Epithelial cell of esophagus (primary cell): ENCODE measurements at regions not wholly inside any gene's neighbourhood (a gene's known extent, or its start where the extent isn't known, plus 50 kb on each side); places are given as distances from the start of the nearest gene placed in this dataset.
A peak's percentile ranks its signal among the peaks of the same experiment; 100 is the strongest.

Source experiments
- DNase-seq: peaks from one replicate; pipeline ENCODE4 v3.0.0; 2010; ENCODE audit warnings: low read depth
- H3K4me3 ChIP-seq: 2 replicates; pipeline ENCODE4 v1.5.1; 2011; ENCODE audit warnings: mild to moderate bottlenecking, low read length, control low read depth
- CTCF ChIP-seq: IDR thresholded peaks from 2 replicates; pipeline ENCODE4 v1.5.1; 2011; ENCODE audit warnings: low read depth, mild to moderate bottlenecking, low read length, control low read depth, inconsistent platforms; ENCODE audit not compliant: insufficient read depth; ENCODE audit errors: missing control alignments

GRCh38 chr2:236971131-236971821 is 114.4 kb upstream of the COPS8 start:
- no peak for TF ChIP-seq CTCF
- DNase-seq: no peak
- no peak overlapping the region for H3K4me3 ChIP-seq

- no peak overlapping the region for H3K4me3 ChIP-seq
Measured at GRCh38 chr2:236971919-236972381, 113.7 kb upstream of the COPS8 start.

GRCh38 chr2:236972491-236973342 is 113.0 kb upstream of the COPS8 start:
- TF ChIP-seq CTCF: no peak
- no peak overlapping the region for H3K4me3 ChIP-seq
- peak; percentile 97 for DNase-seq

More at GRCh38 chr2:236971919-236972381, 113.7 kb upstream of the COPS8 start:
- no peak for TF ChIP-seq CTCF
- DNase-seq: no peak

GRCh38 chr2:236973343-236973980 is 112.2 kb upstream of the COPS8 start:
- H3K4me3 ChIP-seq: no peak overlapping the region
- no peak for TF ChIP-seq CTCF
- DNase-seq: no peak

DNA sequence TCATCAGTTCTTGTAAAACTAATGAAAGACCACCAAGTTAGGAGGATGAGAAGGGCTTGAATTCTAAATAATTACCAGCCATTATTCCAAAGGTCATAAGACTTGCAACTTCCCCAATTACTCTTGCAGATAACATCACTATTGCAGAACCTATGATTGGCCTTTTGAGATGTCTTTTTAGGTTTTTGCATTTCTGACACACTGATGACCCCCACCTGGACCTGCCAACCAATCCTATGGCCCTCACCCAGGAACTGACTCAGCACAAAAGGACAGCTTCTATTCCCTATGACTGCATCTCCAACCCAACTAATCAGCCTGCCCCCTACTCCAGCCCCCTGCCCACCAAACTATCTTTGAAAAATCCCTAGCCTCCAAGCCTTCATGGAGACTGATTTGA is 111.5 kb upstream of the COPS8 start:
- no peak for TF ChIP-seq CTCF
- DNase-seq: no peak
- H3K4me3 ChIP-seq: no peak overlapping the region

- no peak for DNase-seq
- no peak overlapping the region for H3K4me3 ChIP-seq
- no peak for TF ChIP-seq CTCF
Measured at GRCh38 chr2:236974752-236975151, 110.9 kb upstream of the COPS8 start.
